K562 (cell line): ENCODE measurements at regions not wholly inside any gene's neighbourhood (a gene's known extent, or its start where the extent isn't known, plus 50 kb on each side); places are given as distances from the start of the nearest gene placed in this dataset.

Experiments used
- POLR2A ChIP-seq: fragments of 450-650 bp; conservative IDR thresholded peaks from 2 replicates; pipeline ENCODE4 v1.6.1; 2016
- TF ChIP-seq, protein P1 (sequence below): sonication (generic); formaldehyde crosslinking; IDR thresholded peaks from 2 replicates; pipeline ENCODE4 v1.8.1; 2022; ENCODE audit warnings: missing genetic modification reagents
- TF ChIP-seq, protein P2 (sequence below): fragments of 450-650 bp; formaldehyde crosslinking; IDR thresholded peaks from 2 replicates; pipeline ENCODE4 v1.4.0; 2022; ENCODE audit warnings: missing genetic modification characterization

DNA sequence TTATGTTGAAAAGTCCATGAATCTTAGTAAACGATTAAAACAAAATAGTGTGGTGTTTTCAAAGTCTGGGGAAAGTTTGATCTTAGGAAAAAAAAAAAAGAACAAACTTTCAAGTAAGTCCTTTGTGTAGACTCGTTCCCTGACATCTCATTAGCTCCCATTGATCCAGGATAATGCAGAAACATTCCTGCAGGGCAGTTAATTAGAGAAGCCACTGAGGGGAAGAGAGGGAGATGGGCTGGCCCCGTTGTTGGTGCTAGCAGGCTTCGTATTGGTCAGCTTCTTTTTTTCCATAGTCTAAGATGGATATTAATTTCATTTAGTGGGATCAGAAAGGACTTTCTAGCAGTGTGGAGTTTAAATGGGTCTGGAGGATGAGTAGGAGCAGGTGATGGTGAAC is 340.2 kb downstream of the DRD1 start:
- TF ChIP-seq, protein P1, sequence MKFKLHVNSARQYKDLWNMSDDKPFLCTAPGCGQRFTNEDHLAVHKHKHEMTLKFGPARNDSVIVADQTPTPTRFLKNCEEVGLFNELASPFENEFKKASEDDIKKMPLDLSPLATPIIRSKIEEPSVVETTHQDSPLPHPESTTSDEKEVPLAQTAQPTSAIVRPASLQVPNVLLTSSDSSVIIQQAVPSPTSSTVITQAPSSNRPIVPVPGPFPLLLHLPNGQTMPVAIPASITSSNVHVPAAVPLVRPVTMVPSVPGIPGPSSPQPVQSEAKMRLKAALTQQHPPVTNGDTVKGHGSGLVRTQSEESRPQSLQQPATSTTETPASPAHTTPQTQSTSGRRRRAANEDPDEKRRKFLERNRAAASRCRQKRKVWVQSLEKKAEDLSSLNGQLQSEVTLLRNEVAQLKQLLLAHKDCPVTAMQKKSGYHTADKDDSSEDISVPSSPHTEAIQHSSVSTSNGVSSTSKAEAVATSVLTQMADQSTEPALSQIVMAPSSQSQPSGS (CRISPR knock-in tag): no peak
- TF ChIP-seq POLR2A: no peak
- TF ChIP-seq, protein P2, sequence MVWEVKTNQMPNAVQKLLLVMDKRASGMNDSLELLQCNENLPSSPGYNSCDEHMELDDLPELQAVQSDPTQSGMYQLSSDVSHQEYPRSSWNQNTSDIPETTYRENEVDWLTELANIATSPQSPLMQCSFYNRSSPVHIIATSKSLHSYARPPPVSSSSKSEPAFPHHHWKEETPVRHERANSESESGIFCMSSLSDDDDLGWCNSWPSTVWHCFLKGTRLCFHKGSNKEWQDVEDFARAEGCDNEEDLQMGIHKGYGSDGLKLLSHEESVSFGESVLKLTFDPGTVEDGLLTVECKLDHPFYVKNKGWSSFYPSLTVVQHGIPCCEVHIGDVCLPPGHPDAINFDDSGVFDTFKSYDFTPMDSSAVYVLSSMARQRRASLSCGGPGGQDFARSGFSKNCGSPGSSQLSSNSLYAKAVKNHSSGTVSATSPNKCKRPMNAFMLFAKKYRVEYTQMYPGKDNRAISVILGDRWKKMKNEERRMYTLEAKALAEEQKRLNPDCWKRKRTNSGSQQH (CRISPR knock-in tag): no peak
